Thoracic aorta (tissue), 2 donors: ENCODE measurements at regions not wholly inside any gene's neighbourhood (a gene's known extent, or its start where the extent isn't known, plus 50 kb on each side); places are given as distances from the start of the nearest gene placed in this dataset.

ENCODE experiments used
- ATAC-seq: fragments of 150-250 bp; one replicate; pipeline ENCODE4 v1.8.0; 2017; ENCODE audit warnings: low read depth; ENCODE audit not compliant: insufficient number of reproducible peaks, low FRiP score
- DNase-seq: peaks from one replicate; pipeline ENCODE4 v3.0.0-alpha.2; 2020; ENCODE audit warnings: low spot score
- H3K27ac ChIP-seq, 2 donors: fragments of 200-600 bp; sonication (generic); 1 replicate in 1 of 2; 2 replicates in 1 of 2; pipeline ENCODE4 v1.5.1; 2016; ENCODE audit warnings: mild to moderate bottlenecking in 2 of 2, moderate library complexity in 2 of 2
- H3K27me3 ChIP-seq: fragments of 200-600 bp; sonication (generic); replicated peaks from 2 replicates; pipeline ENCODE4 v1.6.0; 2016; ENCODE audit warnings: mild to moderate bottlenecking; ENCODE audit not compliant: insufficient read depth
- H3K36me3 ChIP-seq: fragments of 200-600 bp; sonication (generic); one replicate; pipeline ENCODE4 v1.5.1; 2016
- H3K4me1 ChIP-seq, 2 donors: fragments of 200-600 bp; sonication (generic); 1 replicate in 1 of 2; 2 replicates in 1 of 2; pipeline versions ENCODE4 v1.5.1 to v1.6.0; 2016; ENCODE audit warnings: low read depth in 2 of 2, mild to moderate bottlenecking in 1 of 2; ENCODE audit not compliant: control insufficient read depth in 1 of 2
- H3K4me3 ChIP-seq: fragments of 200-600 bp; sonication (generic); 2 replicates; pipeline ENCODE4 v1.5.1; 2016; ENCODE audit warnings: mild to moderate bottlenecking
- H3K9me3 ChIP-seq: fragments of 200-600 bp; sonication (generic); 2 replicates; pipeline ENCODE4 v1.5.1; 2016
- TF ChIP-seq, protein P1 (sequence below): fragments of 200-600 bp; sonication (generic); IDR thresholded peaks from one replicate; pipeline ENCODE4 v1.5.1; 2019; ENCODE audit warnings: antibody characterized with exemption

DNA sequence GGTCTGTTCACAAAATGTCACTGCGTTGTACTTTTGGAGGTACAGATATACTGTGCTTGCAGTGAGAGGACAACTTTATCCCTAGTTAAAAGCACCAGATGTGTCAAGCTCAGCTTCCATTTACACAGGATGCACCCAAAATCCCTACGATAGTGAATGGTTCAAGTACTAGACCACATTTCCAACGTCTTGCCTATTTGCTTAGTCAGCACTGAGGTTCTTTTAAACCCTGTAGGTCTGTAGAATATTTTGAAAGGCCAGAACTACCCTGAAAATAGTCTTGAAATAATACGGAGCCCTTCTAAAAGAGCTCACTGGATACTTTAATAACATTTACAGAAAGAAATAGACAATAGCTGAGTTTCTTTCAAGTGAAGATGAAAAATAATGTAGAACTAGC is 466.1 kb downstream of the FUT8 start:
- no peaks in the 10 kb centered on the region for H3K4me1 ChIP-seq
- no peak for ATAC-seq
- DNase-seq: no peak
- H3K36me3 ChIP-seq: no peaks in the 10 kb centered on the region
- no peaks in the 10 kb centered on the region for H3K9me3 ChIP-seq
- no peak overlapping the region for H3K27ac ChIP-seq
- TF ChIP-seq, protein P1, sequence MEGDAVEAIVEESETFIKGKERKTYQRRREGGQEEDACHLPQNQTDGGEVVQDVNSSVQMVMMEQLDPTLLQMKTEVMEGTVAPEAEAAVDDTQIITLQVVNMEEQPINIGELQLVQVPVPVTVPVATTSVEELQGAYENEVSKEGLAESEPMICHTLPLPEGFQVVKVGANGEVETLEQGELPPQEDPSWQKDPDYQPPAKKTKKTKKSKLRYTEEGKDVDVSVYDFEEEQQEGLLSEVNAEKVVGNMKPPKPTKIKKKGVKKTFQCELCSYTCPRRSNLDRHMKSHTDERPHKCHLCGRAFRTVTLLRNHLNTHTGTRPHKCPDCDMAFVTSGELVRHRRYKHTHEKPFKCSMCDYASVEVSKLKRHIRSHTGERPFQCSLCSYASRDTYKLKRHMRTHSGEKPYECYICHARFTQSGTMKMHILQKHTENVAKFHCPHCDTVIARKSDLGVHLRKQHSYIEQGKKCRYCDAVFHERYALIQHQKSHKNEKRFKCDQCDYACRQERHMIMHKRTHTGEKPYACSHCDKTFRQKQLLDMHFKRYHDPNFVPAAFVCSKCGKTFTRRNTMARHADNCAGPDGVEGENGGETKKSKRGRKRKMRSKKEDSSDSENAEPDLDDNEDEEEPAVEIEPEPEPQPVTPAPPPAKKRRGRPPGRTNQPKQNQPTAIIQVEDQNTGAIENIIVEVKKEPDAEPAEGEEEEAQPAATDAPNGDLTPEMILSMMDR: no peak
- H3K4me3 ChIP-seq: no peak overlapping the region
- no peaks in the 10 kb centered on the region for H3K27me3 ChIP-seq

DNA sequence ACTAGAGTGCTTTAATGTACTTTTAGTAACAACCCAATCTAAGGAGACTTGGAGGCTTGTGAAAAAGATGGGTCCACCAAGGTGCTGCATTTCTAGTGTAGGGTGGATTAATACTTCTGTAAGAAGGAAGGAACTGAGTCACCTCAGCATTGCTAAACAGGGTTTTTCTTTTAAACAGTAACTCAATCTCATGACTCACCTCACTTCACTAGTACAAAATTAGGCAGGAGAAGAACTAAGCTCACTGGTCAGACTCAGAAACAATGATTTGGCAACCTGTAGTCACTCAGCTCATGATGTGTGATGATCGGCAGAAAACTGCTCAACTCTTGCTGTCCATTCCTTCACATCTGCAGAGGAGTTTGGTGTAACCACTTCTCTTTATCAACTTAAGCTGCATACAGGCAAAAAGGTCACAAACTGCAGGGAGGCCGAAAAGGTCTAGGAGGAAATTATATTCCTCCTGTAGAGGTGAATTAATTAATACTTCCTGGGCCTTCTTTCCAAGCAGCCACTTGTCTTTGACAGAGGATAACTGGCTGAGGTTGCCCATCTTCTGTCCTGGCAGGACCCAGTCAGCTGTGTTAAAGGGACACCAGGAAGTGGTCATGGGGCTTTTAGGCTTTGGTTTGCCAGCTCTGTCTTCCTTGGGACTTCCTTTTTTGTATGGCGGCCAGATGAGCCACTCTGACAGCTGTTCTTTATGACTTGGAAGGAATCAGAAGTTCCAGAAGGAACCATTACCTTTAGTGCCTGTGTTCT is 466.9 kb downstream of the FUT8 start:
- TF ChIP-seq, protein P1: no peak
- no peak for ATAC-seq
- H3K4me3 ChIP-seq: no peak overlapping the region
- H3K27ac ChIP-seq: no peak overlapping the region
- no peaks in the 10 kb centered on the region for H3K36me3 ChIP-seq
- no peaks in the 10 kb centered on the region for H3K9me3 ChIP-seq
- no peak for DNase-seq
- H3K4me1 ChIP-seq: no peaks in the 10 kb centered on the region
- no peaks in the 10 kb centered on the region for H3K27me3 ChIP-seq

DNA sequence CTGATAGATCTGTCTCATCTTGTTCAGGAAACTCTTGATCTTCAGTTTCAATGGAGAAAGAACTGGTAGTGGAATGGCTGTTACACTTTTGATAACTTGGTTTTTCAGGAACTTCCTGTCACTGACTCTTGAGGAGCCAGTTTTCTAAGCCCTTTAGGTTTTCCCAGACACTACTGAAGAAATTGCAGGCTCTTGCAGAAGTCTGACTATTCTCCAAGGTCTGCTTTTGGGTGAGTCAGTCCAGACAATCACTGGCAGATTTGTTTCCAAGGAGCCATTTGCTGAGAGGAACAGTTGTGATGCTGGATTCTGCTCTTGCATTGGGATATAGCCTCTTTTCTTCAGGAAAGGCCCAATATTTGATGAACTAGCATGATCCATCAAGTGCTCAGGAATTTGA is 468.0 kb downstream of the FUT8 start:
- Histone ChIP-seq H3K27ac (no peak overlapping the region), H3K4me1 (no peaks in the 10 kb centered on the region), H3K9me3 (no peaks in the 10 kb centered on the region), H3K27me3 (no peaks in the 10 kb centered on the region), H3K4me3 (no peak overlapping the region), H3K36me3 (no peaks in the 10 kb centered on the region)
- ATAC-seq: no peak
- TF ChIP-seq, protein P1: no peak
- no peak for DNase-seq

DNA sequence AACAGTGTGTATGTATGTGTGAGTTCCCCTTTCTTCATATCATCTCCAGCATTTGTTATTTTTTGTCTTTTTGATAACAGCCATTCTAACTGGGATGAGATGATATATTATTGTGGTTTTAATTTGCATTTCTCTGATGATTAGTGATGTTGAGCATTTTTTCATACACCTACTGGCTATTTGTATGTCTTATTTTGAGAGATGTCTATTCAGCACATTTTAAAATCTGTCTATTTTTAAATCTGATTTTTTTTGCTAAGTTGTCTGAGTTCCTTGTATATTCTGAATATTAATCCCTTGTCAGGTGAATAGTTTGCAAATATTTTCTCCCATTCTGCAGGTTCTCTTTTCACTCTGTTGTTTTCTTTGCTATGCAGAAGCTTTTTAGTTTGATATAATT is 469.1 kb downstream of the FUT8 start:
- Histone ChIP-seq H3K4me1 (no peaks in the 10 kb centered on the region), H3K9me3 (no peaks in the 10 kb centered on the region), H3K4me3 (no peak overlapping the region), H3K27ac (no peak overlapping the region), H3K27me3 (no peaks in the 10 kb centered on the region), H3K36me3 (no peaks in the 10 kb centered on the region)
- TF ChIP-seq, protein P1: no peak
- no peak for DNase-seq
- no peak for ATAC-seq

DNA sequence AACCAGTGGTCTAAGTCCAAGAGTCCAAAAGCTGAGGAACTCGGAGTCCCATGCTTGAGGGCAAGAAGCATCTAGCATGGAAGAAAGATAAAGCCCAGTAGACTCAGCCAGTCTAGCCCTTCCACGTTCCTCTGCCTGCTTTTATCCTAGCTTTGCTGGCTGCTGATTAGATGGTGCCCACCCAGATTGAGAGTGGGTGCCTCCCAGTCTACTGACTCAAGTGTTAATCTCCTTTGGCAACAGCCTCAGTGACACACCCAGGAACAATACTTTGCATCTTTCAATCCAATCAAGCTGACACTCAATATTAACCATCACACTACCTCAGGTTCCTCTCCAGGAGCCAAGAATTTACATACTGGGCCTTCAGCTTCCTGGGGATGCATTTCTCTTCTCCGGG is 476.1 kb downstream of the FUT8 start:
- Histone ChIP-seq H3K36me3 (no peaks in the 10 kb centered on the region), H3K4me3 (no peak overlapping the region), H3K9me3 (no peaks in the 10 kb centered on the region), H3K27ac (no peak overlapping the region), H3K4me1 (no peaks in the 10 kb centered on the region), H3K27me3 (no peaks in the 10 kb centered on the region)
- DNase-seq: no peak
- TF ChIP-seq, protein P1: no peak
- no peak for ATAC-seq
